ENCODE measurements at regions not wholly inside any gene's neighbourhood (a gene's known extent, or its start where the extent isn't known, plus 50 kb on each side); places are given as distances from the start of the nearest gene placed in this dataset.
A peak's percentile ranks its signal among the peaks of the same experiment; 100 is the strongest.

- no peaks in the 10 kb centered on the region for H3K36me3 ChIP-seq
- H3K9me3 ChIP-seq (ENCODE audit: low read depth), result no peaks in the 10 kb centered on the region
- no peak for TF ChIP-seq CTCF (IDR thresholded peaks at IDR 0.05; ENCODE audit: low read depth, low read length)
- no peak overlapping the region for H3K27ac ChIP-seq
- no peak for DNase-seq (ENCODE audit: low read depth in 1 of 2, low spot score in 1 of 2)
- no peaks in the 10 kb centered on the region for H3K27me3 ChIP-seq
- H3K4me1 ChIP-seq (ENCODE audit: low read depth), result peaks cover 14% of the 10 kb centered on the region
- H3K4me3 ChIP-seq, result no peak overlapping the region
Observed at GRCh38 chr6:143603455-143603854, 74.3 kb upstream of the PHACTR2 start.

GRCh38 chr6:143601504-143601903 lies 76.3 kb upstream of the PHACTR2 start:
- H3K4me1 ChIP-seq (ENCODE audit: low read depth), result no peaks in the 10 kb centered on the region
- H3K27me3 ChIP-seq, result no peaks in the 10 kb centered on the region
- no peak overlapping the region for H3K4me3 ChIP-seq
- no peak for DNase-seq (ENCODE audit: low read depth in 1 of 2, low spot score in 1 of 2)
- H3K36me3 ChIP-seq, result no peaks in the 10 kb centered on the region
- no peak for TF ChIP-seq CTCF (IDR thresholded peaks at IDR 0.05; ENCODE audit: low read depth, low read length)
- no peak overlapping the region for H3K27ac ChIP-seq
- H3K9me3 ChIP-seq (ENCODE audit: low read depth), result no peaks in the 10 kb centered on the region

GRCh38 chr6:143600821-143601220 lies 76.9 kb upstream of the PHACTR2 start:
- DNase-seq (ENCODE audit: low read depth in 1 of 2, low spot score in 1 of 2), result no peak
- Histone ChIP-seq H3K36me3 (no peaks in the 10 kb centered on the region), H3K9me3 (ENCODE audit: low read depth) (no peaks in the 10 kb centered on the region), H3K27ac (no peak overlapping the region), H3K4me1 (ENCODE audit: low read depth) (no peaks in the 10 kb centered on the region), H3K27me3 (no peaks in the 10 kb centered on the region), H3K4me3 (no peak overlapping the region)
- TF ChIP-seq CTCF (IDR thresholded peaks at IDR 0.05; ENCODE audit: low read depth, low read length), result no peak

- H3K4me3 ChIP-seq, result no peak overlapping the region
- H3K27ac ChIP-seq, result no peak overlapping the region
- no peak for TF ChIP-seq CTCF (IDR thresholded peaks at IDR 0.05; ENCODE audit: low read depth, low read length)
- H3K4me1 ChIP-seq (ENCODE audit: low read depth), result no peaks in the 10 kb centered on the region
- no peaks in the 10 kb centered on the region for H3K36me3 ChIP-seq
- no peak for DNase-seq (ENCODE audit: low read depth in 1 of 2, low spot score in 1 of 2)
- no peaks in the 10 kb centered on the region for H3K27me3 ChIP-seq
- H3K9me3 ChIP-seq (ENCODE audit: low read depth), result no peaks in the 10 kb centered on the region
Observed at GRCh38 chr6:143598466-143599080, 79.2 kb upstream of the PHACTR2 start.

GRCh38 chr6:143596866-143597265 lies 80.9 kb upstream of the PHACTR2 start:
- DNase-seq (ENCODE audit: low read depth in 1 of 2, low spot score in 1 of 2), result peak in 1 of 2 donors; percentile 95
- no peak overlapping the region for H3K4me3 ChIP-seq
- no peaks in the 10 kb centered on the region for H3K4me1 ChIP-seq (ENCODE audit: low read depth)
- H3K27ac ChIP-seq, result no peak overlapping the region
- H3K27me3 ChIP-seq, result no peaks in the 10 kb centered on the region
- TF ChIP-seq CTCF (IDR thresholded peaks at IDR 0.05; ENCODE audit: low read depth, low read length), result peak; percentile 18
- H3K36me3 ChIP-seq, result no peaks in the 10 kb centered on the region
- H3K9me3 ChIP-seq (ENCODE audit: low read depth), result no peaks in the 10 kb centered on the region
